WERI-Rb-1 (cell line): ENCODE measurements at regions not wholly inside any gene's neighbourhood (a gene's known extent, or its start where the extent isn't known, plus 50 kb on each side); places are given as distances from the start of the nearest gene placed in this dataset.

Experiments used
- DNase-seq: peaks from one replicate; pipeline ENCODE4 v3.0.0-alpha.2; 2020
- H3K27ac ChIP-seq: fragments of 250-450 bp; sonication (Bioruptor Pico); 2 replicates; pipeline ENCODE4 v1.5.1; 2020; ENCODE audit warnings: mild to moderate bottlenecking, moderate library complexity
- H3K27me3 ChIP-seq: fragments of 250-450 bp; sonication (Bioruptor Pico); 2 replicates; pipeline ENCODE4 v1.5.1; 2021; ENCODE audit warnings: mild to moderate bottlenecking, low read depth, moderate library complexity; ENCODE audit not compliant: insufficient read depth, severe bottlenecking
- H3K36me3 ChIP-seq: fragments of 250-450 bp; sonication (Bioruptor Pico); 2 replicates; pipeline ENCODE4 v1.5.1; 2020; ENCODE audit warnings: mild to moderate bottlenecking, moderate library complexity
- H3K4me3 ChIP-seq: 2 replicates; pipeline ENCODE4 v1.5.1; 2011; ENCODE audit warnings: low read depth, mild to moderate bottlenecking, control low read depth, low read length
- H3K9me3 ChIP-seq: fragments of 250-450 bp; sonication (Bioruptor Pico); 2 replicates; pipeline ENCODE4 v1.5.1; 2021; ENCODE audit warnings: mild to moderate bottlenecking, moderate library complexity; ENCODE audit not compliant: severe bottlenecking
- CTCF ChIP-seq: IDR thresholded peaks from 2 replicates; pipeline ENCODE4 v1.5.1; 2011; ENCODE audit warnings: low read depth, mild to moderate bottlenecking, control low read depth, inconsistent platforms, low read length

GRCh38 chr19:30871979-30872378, 477.3 kb downstream of the TSHZ3 start:
- no peak for DNase-seq
- no peak for TF ChIP-seq CTCF

GRCh38 chr19:30870876-30871275, 478.4 kb downstream of the TSHZ3 start:
- no peak for TF ChIP-seq CTCF
- H3K9me3 ChIP-seq, result peaks cover 3% of the 10 kb centered on the region
- DNase-seq, result peak; percentile 24
- H3K27me3 ChIP-seq, result no peaks in the 10 kb centered on the region
- no peak overlapping the region; the same call in 1 of the 2 replicates for H3K27ac ChIP-seq
- no peak overlapping the region for H3K4me3 ChIP-seq
- H3K36me3 ChIP-seq, result no peaks in the 10 kb centered on the region

More at GRCh38 chr19:30871979-30872378, 477.3 kb downstream of the TSHZ3 start:
- Histone ChIP-seq H3K27me3 (no peaks in the 10 kb centered on the region), H3K9me3 (peaks cover 3% of the 10 kb centered on the region), H3K27ac (no peak overlapping the region), H3K4me3 (no peak overlapping the region), H3K36me3 (no peaks in the 10 kb centered on the region)

GRCh38 chr19:30865511-30865910, 483.7 kb downstream of the TSHZ3 start:
- no peak overlapping the region for H3K27ac ChIP-seq
- no peak overlapping the region for H3K4me3 ChIP-seq
- TF ChIP-seq CTCF, result no peak
- no peak for DNase-seq
- H3K27me3 ChIP-seq, result no peaks in the 10 kb centered on the region
- H3K9me3 ChIP-seq, result no peaks in the 10 kb centered on the region
- no peaks in the 10 kb centered on the region for H3K36me3 ChIP-seq

GRCh38 chr19:30864391-30865215, 484.6 kb downstream of the TSHZ3 start:
- no peaks in the 10 kb centered on the region for H3K27me3 ChIP-seq
- no peak overlapping the region for H3K27ac ChIP-seq
- DNase-seq, result no peak
- peaks cover 4% of the 10 kb centered on the region for H3K9me3 ChIP-seq
- TF ChIP-seq CTCF, result no peak
- no peaks in the 10 kb centered on the region for H3K36me3 ChIP-seq
- H3K4me3 ChIP-seq, result no peak overlapping the region

GRCh38 chr19:30862876-30863275, 486.4 kb downstream of the TSHZ3 start:
- H3K27ac ChIP-seq, result no peak overlapping the region
- no peak for DNase-seq
- peaks cover 4% of the 10 kb centered on the region for H3K9me3 ChIP-seq
- no peak overlapping the region for H3K4me3 ChIP-seq
- no peak for TF ChIP-seq CTCF
- H3K27me3 ChIP-seq, result no peaks in the 10 kb centered on the region
- H3K36me3 ChIP-seq, result no peaks in the 10 kb centered on the region

- no peak for DNase-seq
- H3K27me3 ChIP-seq, result no peaks in the 10 kb centered on the region
- H3K36me3 ChIP-seq, result no peaks in the 10 kb centered on the region
- no peak overlapping the region for H3K27ac ChIP-seq
- H3K4me3 ChIP-seq, result no peak overlapping the region
- no peak for TF ChIP-seq CTCF
- peaks cover 4% of the 10 kb centered on the region for H3K9me3 ChIP-seq
Measured at GRCh38 chr19:30861919-30862318, 487.3 kb downstream of the TSHZ3 start.
